WI38 (cell line): ENCODE measurements at regions not wholly inside any gene's neighbourhood (a gene's known extent, or its start where the extent isn't known, plus 50 kb on each side); places are given as distances from the start of the nearest gene placed in this dataset.

Experiments
- H3K4me3 ChIP-seq: 2 replicates; pipeline ENCODE4 v1.5.1; 2011; ENCODE audit warnings: low read depth, mild to moderate bottlenecking, control low read depth, low read length
- CTCF ChIP-seq: IDR thresholded peaks from 2 replicates; pipeline ENCODE4 v1.5.1; 2012; ENCODE audit warnings: low read depth, mild to moderate bottlenecking, control low read depth, low read length

DNA sequence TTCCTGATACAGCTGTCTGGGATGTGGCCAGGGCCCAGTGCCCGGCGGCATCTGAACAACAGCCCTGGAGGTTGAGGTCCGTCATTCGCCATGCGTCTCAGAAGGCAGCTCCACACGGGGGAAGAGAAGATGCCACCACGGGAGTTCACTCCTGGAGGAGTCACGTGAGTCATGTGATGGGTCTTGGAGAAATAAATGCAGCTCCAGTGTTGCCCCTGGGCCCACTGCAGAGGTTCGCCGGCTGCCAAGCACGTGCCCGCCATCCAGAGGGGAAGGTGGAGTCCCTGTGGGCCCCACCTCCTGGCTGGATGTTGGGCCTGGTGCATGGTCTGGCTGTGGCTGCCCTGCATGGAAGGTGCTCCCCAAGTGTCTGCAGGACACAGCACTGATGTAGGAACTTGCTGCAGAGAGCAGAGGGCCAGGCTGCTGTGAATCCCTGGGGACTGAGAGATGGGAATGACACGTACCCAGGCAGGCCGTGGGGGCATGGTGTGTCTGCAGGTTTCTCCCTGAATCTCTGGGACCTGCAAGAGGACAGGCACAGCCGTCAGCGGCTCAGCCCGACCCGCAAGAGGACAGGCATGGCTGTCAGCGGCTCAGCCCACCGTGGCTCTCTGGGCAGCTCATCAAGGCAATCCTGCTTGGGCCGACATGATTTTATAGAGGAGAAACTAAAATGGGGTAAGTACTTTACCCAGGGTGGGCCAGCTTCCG is 418.3 kb upstream of the IRX4 start:
- no peak overlapping the region for H3K4me3 ChIP-seq
- TF ChIP-seq CTCF: no peak

DNA sequence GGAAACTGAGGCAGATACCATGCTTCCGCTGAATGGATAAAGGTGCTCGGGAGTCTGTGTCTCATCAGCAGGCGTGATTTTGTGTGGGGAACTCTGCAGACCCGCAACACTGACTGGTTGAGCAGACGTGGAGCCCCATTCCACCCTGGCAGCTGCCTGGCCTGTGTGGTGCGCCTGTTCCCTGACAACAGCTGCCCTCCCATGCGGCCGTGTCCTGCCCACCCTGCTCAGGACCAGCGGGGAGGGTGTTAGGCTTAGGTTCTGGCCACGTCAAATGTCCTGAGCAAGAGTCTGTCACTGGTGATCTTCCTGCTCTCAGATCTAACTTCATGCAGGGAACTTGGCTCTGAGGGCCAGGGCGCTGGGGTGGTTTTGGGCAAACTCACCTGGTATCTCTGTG is 417.7 kb upstream of the IRX4 start:
- no peak for TF ChIP-seq CTCF

GRCh38 chr5:2299388-2300220 is 416.9 kb upstream of the IRX4 start:
- no peak overlapping the region for H3K4me3 ChIP-seq
- no peak for TF ChIP-seq CTCF

More for the DNA sequence above, 417.7 kb upstream of the IRX4 start:
- H3K4me3 ChIP-seq: no peak overlapping the region

- H3K4me3 ChIP-seq: no peak overlapping the region
- no peak for TF ChIP-seq CTCF
These were observed 416.1 kb upstream of the IRX4 start for GRCh38 chr5:2298781-2299180.

DNA sequence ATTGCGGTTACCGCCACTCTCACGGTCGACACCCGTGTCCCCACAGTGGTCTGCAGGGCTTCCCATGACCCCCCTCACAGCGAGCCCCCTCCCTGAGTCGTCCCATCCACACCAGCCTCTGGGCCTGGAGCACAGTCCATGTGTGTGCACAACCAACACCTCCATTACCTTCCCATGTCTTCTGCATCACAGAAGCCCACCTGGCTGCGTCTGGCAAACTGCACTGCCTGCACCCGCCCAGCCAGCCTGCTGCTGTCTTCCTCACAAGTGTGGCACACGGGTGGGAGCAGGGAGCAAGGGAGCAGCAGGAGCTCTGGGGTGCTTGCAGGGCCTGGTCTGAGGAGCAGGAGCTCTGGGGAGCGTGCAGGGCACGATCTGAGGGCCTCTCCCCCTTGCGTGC is 415.3 kb upstream of the IRX4 start:
- no peak for TF ChIP-seq CTCF
- H3K4me3 ChIP-seq: no peak overlapping the region

- TF ChIP-seq CTCF: no peak
- H3K4me3 ChIP-seq: no peak overlapping the region
These were observed 412.8 kb upstream of the IRX4 start for GRCh38 chr5:2295476-2295875.

DNA sequence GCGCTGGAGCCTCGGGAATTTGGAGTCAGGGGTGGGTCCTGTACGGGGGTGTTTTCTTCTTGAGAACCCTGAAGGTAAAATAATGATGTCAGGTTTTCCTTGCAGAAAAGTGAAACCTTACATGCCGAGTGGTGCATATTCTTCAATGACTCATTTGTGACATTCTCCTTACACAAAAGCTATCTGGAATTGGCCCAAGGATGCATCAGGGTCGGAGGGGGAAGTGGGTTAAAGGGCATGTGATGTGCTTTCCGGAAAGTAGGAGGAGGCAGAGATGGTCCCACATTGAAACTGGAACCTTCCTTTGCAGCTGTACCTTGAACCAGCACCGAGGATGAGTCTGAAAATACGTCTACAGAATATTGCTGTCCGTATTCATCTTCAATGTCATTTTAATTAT is 411.2 kb upstream of the IRX4 start:
- TF ChIP-seq CTCF: no peak
- H3K4me3 ChIP-seq: no peak overlapping the region
